Activated naive CD8-positive, alpha-beta T cell treated with anti-CD3 and anti-CD28 coated beads, Interleukin-2, amount 10 ng/mL, durations not matched to agents 7 days and 5 days (primary cell): ENCODE measurements at regions not wholly inside any gene's neighbourhood (a gene's known extent, or its start where the extent isn't known, plus 50 kb on each side); places are given as distances from the start of the nearest gene placed in this dataset.
"Not testable (repeated sequence)": the region's sequence is repeated elsewhere in the genome, so short reads cannot be mapped to it uniquely, and the experiment has no call there.

Experiments
- ATAC-seq: fragments of 150-1000 bp; cut with Tn5 transposase; one replicate; pipeline ENCODE4 v1.10.0; 2021; ENCODE audit warnings: low read depth, moderate library complexity
- POLR2A ChIA-PET: fragments of 350-600 bp; sonication (Branson Sonifier 250); formaldehyde crosslinking; loops from one replicate; lab custom pipeline; 2021; ENCODE audit warnings: antibody characterized with exemption; lab: Charles Lee
- DNase-seq: peaks from one replicate; pipeline ENCODE4 v3.0.0; 2021
- H3K27ac Mint-ChIP-seq: one replicate; pipeline ENCODE4 v1.8.0; 2022; ENCODE audit warnings: mild to moderate bottlenecking, mixed read lengths
- H3K27me3 Mint-ChIP-seq: one replicate; pipeline ENCODE4 v1.8.0; 2022; ENCODE audit warnings: mild to moderate bottlenecking, moderate library complexity, mixed read lengths
- H3K36me3 Mint-ChIP-seq: one replicate; pipeline ENCODE4 v1.8.0; 2021; ENCODE audit warnings: mild to moderate bottlenecking, mixed read lengths
- H3K4me1 Mint-ChIP-seq: one replicate; pipeline ENCODE4 v1.8.0; 2021; ENCODE audit warnings: mixed read lengths
- H3K4me3 Mint-ChIP-seq: one replicate; pipeline ENCODE4 v1.8.0; 2022; ENCODE audit warnings: mild to moderate bottlenecking, moderate library complexity, mixed read lengths
- H3K9me3 Mint-ChIP-seq: one replicate; pipeline ENCODE4 v1.8.0; 2021; ENCODE audit warnings: mixed read lengths

DNA sequence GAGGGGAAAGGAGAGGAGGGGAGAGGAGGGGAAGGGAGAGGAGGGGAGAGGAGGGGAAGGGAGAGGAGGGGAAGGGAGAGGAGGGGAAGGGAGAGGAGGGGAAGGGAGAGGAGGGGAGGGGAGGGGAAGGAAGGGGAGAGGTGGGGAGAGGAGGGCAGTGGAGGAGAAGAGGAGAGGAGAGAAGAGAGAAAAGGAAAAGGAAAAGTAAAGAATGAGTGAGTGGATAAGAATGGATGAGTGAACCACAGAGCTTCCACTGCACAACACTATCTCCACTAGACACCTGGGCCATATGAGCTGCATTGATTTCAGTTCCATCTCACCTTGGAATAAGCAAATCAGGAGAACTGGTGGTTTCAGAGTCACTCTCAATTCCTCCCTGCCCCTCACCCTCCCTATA is 204.1 kb upstream of the TOX3 start:
- DNase-seq (no peak), ATAC-seq (no peak)
- H3K27me3 Mint-ChIP-seq, result no peaks in the 10 kb centered on the region
- H3K4me1 Mint-ChIP-seq, result no peaks in the 10 kb centered on the region
- no peak overlapping the region for H3K4me3 Mint-ChIP-seq
- H3K36me3 Mint-ChIP-seq, result no peaks in the 10 kb centered on the region
- H3K9me3 Mint-ChIP-seq, result peaks cover 1% of the 10 kb centered on the region
- H3K27ac Mint-ChIP-seq, result no peak overlapping the region
- POLR2A ChIA-PET, result no interaction called here

DNA sequence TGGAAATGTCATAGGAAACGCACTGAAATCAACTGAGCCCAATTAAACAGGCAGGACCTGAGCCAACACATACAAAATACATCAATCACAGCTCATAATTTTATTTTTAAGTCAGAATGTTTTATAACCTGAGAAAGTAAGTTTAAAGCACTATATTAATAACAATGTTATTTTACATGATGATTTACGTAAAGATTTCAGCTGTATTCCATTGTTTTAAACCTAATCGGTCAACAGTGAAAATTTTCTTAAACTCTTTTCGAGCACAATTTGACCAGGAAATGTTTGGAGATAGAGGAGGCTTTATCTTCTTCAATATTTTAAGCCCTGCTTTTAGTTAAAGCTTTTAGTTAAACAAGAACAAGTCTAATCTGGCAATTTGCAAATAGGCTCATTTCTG is 201.8 kb upstream of the TOX3 start:
- DNase-seq (no peak), ATAC-seq (no peak)
- H3K9me3 Mint-ChIP-seq, result peaks cover 1% of the 10 kb centered on the region
- H3K27me3 Mint-ChIP-seq, result no peaks in the 10 kb centered on the region
- POLR2A ChIA-PET, result no interaction called here
- H3K4me1 Mint-ChIP-seq, result no peaks in the 10 kb centered on the region
- no peak overlapping the region for H3K27ac Mint-ChIP-seq
- no peaks in the 10 kb centered on the region for H3K36me3 Mint-ChIP-seq
- no peak overlapping the region for H3K4me3 Mint-ChIP-seq

DNA sequence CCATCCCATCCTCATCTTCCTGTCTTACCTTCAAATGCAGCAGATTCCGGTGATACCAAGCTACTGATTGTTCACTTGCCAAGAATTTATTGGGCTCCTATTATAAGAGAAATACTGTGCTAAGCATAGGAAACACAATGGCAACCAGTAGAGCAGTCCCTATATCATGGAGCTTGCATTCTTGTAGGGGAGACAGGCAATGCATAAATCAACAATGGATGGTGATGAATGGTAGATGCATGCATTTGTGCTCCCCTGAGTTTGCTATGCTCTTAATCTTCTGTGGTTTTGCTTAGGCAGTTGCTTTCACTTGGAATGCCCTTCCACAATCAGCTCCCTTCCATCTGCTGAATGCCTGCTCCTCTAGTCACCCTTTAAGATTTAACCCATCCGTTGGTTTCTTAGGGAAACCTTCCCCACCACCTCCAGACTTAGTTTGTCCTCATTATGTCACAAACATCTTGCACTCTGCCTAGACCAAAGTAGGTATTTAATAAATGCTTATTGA is 200.2 kb upstream of the TOX3 start:
- Mint-ChIP-seq H3K27me3 (no peaks in the 10 kb centered on the region), H3K27ac (no peak overlapping the region), H3K4me1 (no peaks in the 10 kb centered on the region), H3K9me3 (peaks cover 1% of the 10 kb centered on the region), H3K36me3 (no peaks in the 10 kb centered on the region), H3K4me3 (no peak overlapping the region)
- DNase-seq (no peak), ATAC-seq (no peak)
- POLR2A ChIA-PET, result no interaction called here

DNA sequence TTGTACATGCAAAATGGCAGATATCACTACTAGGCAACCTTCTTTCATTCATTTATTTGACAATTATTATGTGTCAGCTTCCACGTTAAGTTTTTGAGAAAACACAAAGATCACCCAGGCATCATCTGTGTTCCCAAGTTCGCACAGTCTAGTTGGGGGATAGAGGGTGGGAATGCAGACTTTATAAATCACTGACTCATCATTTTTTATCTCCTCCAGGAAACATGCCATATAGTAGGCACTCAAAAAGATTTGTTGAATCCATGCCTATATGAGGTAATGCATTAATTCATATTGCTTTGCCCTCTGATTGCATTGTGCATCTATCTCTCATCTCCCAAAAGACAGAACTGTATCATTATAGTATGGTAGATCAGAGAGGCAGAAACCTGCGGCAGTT is 196.8 kb upstream of the TOX3 start:
- no peaks in the 10 kb centered on the region for H3K27me3 Mint-ChIP-seq
- no peak overlapping the region for H3K27ac Mint-ChIP-seq
- H3K9me3 Mint-ChIP-seq, result peaks cover 5% of the 10 kb centered on the region
- ATAC-seq, result no peak
- H3K4me1 Mint-ChIP-seq, result no peaks in the 10 kb centered on the region
- DNase-seq, result no peak
- H3K36me3 Mint-ChIP-seq, result no peaks in the 10 kb centered on the region
- POLR2A ChIA-PET, result no interaction called here
- no peak overlapping the region for H3K4me3 Mint-ChIP-seq

GRCh38 chr16:52742608-52743170 is 195.7 kb upstream of the TOX3 start:
- POLR2A ChIA-PET, result no interaction called here
- DNase-seq (no peak), ATAC-seq (no peak)
- no peak overlapping the region for H3K4me3 Mint-ChIP-seq
- H3K27me3 Mint-ChIP-seq, result no peaks in the 10 kb centered on the region
- no peaks in the 10 kb centered on the region for H3K36me3 Mint-ChIP-seq
- no peak overlapping the region for H3K27ac Mint-ChIP-seq
- no peaks in the 10 kb centered on the region for H3K4me1 Mint-ChIP-seq
- peaks cover 5% of the 10 kb centered on the region for H3K9me3 Mint-ChIP-seq

- DNase-seq (no peak), ATAC-seq (no peak)
- POLR2A ChIA-PET, result no interaction called here
- H3K27me3 Mint-ChIP-seq, result no peaks in the 10 kb centered on the region
- H3K36me3 Mint-ChIP-seq, result no peaks in the 10 kb centered on the region
- no peak overlapping the region for H3K4me3 Mint-ChIP-seq
- H3K9me3 Mint-ChIP-seq, result peaks cover 5% of the 10 kb centered on the region
- H3K27ac Mint-ChIP-seq, result no peak overlapping the region
- no peaks in the 10 kb centered on the region for H3K4me1 Mint-ChIP-seq
These were observed 195.1 kb upstream of the TOX3 start for GRCh38 chr16:52742052-52742451.

- no peak overlapping the region for H3K4me3 Mint-ChIP-seq
- no peaks in the 10 kb centered on the region for H3K36me3 Mint-ChIP-seq
- POLR2A ChIA-PET, result no interaction called here
- DNase-seq (no peak), ATAC-seq (no peak)
- H3K27ac Mint-ChIP-seq, result no peak overlapping the region
- peaks cover 5% of the 10 kb centered on the region for H3K9me3 Mint-ChIP-seq
- H3K27me3 Mint-ChIP-seq, result no peaks in the 10 kb centered on the region
- no peaks in the 10 kb centered on the region for H3K4me1 Mint-ChIP-seq
These were observed 194.4 kb upstream of the TOX3 start for GRCh38 chr16:52741351-52741750.

- H3K9me3 Mint-ChIP-seq, result peaks cover 5% of the 10 kb centered on the region
- DNase-seq (no peak), ATAC-seq (no peak)
- no peaks in the 10 kb centered on the region for H3K27me3 Mint-ChIP-seq
- no peak overlapping the region for H3K27ac Mint-ChIP-seq
- H3K36me3 Mint-ChIP-seq, result no peaks in the 10 kb centered on the region
- H3K4me1 Mint-ChIP-seq, result no peaks in the 10 kb centered on the region
- POLR2A ChIA-PET, result no interaction called here
- no peak overlapping the region for H3K4me3 Mint-ChIP-seq
These were observed 193.8 kb upstream of the TOX3 start for GRCh38 chr16:52740766-52741165.

GRCh38 chr16:52740333-52740732 is 193.4 kb upstream of the TOX3 start:
- ATAC-seq (no peak), DNase-seq (no peak)
- H3K36me3 Mint-ChIP-seq, result no peaks in the 10 kb centered on the region
- peaks cover 8% of the 10 kb centered on the region for H3K9me3 Mint-ChIP-seq
- H3K4me3 Mint-ChIP-seq, result no peak overlapping the region
- no peak overlapping the region for H3K27ac Mint-ChIP-seq
- no peaks in the 10 kb centered on the region for H3K27me3 Mint-ChIP-seq
- no peaks in the 10 kb centered on the region for H3K4me1 Mint-ChIP-seq
- POLR2A ChIA-PET, result no interaction called here

- H3K27ac Mint-ChIP-seq, H3K4me3 Mint-ChIP-seq, H3K27me3 Mint-ChIP-seq, H3K36me3 Mint-ChIP-seq, POLR2A ChIA-PET, ATAC-seq, H3K4me1 Mint-ChIP-seq, DNase-seq, H3K9me3 Mint-ChIP-seq: not testable (repeated sequence)
These were observed 192.0 kb upstream of the TOX3 start for GRCh38 chr16:52738992-52739391.

GRCh38 chr16:52731219-52731875 is 184.4 kb upstream of the TOX3 start:
- POLR2A ChIA-PET, result no interaction called here
- Mint-ChIP-seq H3K9me3 (peaks cover 5% of the 10 kb centered on the region), H3K27ac (no peak overlapping the region), H3K36me3 (no peaks in the 10 kb centered on the region), H3K4me1 (no peaks in the 10 kb centered on the region), H3K4me3 (no peak overlapping the region), H3K27me3 (no peaks in the 10 kb centered on the region)
- ATAC-seq (no peak), DNase-seq (no peak)

- no peak overlapping the region for H3K4me3 Mint-ChIP-seq
- DNase-seq (no peak), ATAC-seq (no peak)
- no peaks in the 10 kb centered on the region for H3K27me3 Mint-ChIP-seq
- POLR2A ChIA-PET, result no interaction called here
- H3K36me3 Mint-ChIP-seq, result no peaks in the 10 kb centered on the region
- H3K27ac Mint-ChIP-seq, result no peak overlapping the region
- H3K9me3 Mint-ChIP-seq, result peaks cover 2% of the 10 kb centered on the region
- H3K4me1 Mint-ChIP-seq, result no peaks in the 10 kb centered on the region
These were observed 182.8 kb upstream of the TOX3 start for GRCh38 chr16:52729731-52730130.

GRCh38 chr16:52727849-52728248 is 180.9 kb upstream of the TOX3 start:
- DNase-seq (no peak), ATAC-seq (no peak)
- no peak overlapping the region for H3K27ac Mint-ChIP-seq
- no peaks in the 10 kb centered on the region for H3K27me3 Mint-ChIP-seq
- no peaks in the 10 kb centered on the region for H3K36me3 Mint-ChIP-seq
- H3K4me3 Mint-ChIP-seq, result no peak overlapping the region
- H3K9me3 Mint-ChIP-seq, result peaks cover 2% of the 10 kb centered on the region
- POLR2A ChIA-PET, result no interaction called here
- H3K4me1 Mint-ChIP-seq, result no peaks in the 10 kb centered on the region

- POLR2A ChIA-PET, result no interaction called here
- Mint-ChIP-seq H3K27me3 (no peaks in the 10 kb centered on the region), H3K4me3 (no peak overlapping the region), H3K4me1 (no peaks in the 10 kb centered on the region), H3K9me3 (peaks cover 2% of the 10 kb centered on the region), H3K27ac (no peak overlapping the region), H3K36me3 (no peaks in the 10 kb centered on the region)
- DNase-seq, result no peak
- ATAC-seq, result no peak
These were observed 180.5 kb upstream of the TOX3 start for GRCh38 chr16:52727441-52727840.
